ENCODE measurements at regions not wholly inside any gene's neighbourhood (a gene's known extent, or its start where the extent isn't known, plus 50 kb on each side); places are given as distances from the start of the nearest gene placed in this dataset.

DNA sequence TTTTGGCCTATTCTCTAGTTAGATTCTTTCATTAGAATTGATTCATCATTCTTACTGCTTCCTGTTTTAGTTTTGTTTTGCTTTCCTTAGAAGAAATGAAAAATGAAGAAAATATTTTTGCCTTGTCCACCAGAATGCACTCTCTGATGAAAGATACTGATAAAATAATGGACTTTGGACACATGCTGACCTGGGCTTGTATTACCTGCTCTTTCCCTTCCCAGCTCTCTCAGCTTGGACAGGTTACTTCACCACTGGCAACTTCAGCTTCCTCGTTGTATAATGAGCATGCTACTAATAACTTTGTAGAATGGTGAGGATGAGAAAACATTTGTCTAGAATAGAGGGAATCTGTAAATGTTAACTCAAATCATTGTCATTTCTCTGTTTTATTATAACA, 1468.1 kb upstream of the WWC1 start:
- WGBS, 2 experiments = no CpG with 5 or more reads among the region's 1 CpG
- Histone ChIP-seq H3K27ac (ENCODE audit: insufficient read depth, low read depth, low read length, poor library complexity, severe bottlenecking) (no peak overlapping the region), H3K4me1 (ENCODE audit: control insufficient read depth, insufficient read depth, low read length) (no peaks in the 10 kb centered on the region), H3K4me3 (ENCODE audit: insufficient read depth, low read depth, low read length) (no peak overlapping the region), H3K27me3 (ENCODE audit: control insufficient read depth, insufficient read depth, low read length, poor library complexity, severe bottlenecking) (no peaks in the 10 kb centered on the region), H3K9me3 (ENCODE audit: control insufficient read depth, low read length) (no peaks in the 10 kb centered on the region), H3K36me3 (ENCODE audit: control insufficient read depth, insufficient read depth, low read length) (no peaks in the 10 kb centered on the region)

DNA sequence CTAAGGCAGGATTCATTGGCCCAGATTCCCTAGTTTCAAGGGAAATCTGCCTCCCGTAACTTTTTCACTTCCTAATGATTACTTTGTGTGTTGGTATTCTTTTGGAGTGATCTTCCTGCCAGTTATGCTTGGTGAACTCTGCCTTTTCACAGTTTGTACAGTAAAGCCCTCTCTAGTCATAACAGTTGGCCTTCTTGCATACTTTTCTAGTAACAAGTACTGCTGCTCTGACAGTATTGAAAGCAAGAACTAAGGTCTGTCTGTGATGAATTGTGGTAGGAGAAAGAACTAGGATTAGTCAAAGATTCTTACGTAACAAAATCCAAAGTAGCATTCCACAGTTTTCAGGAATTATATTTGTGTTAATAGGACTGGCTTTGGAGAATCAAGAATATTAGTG, 1457.2 kb upstream of the WWC1 start:
- Histone ChIP-seq H3K36me3 (ENCODE audit: control insufficient read depth, insufficient read depth, low read length) (no peaks in the 10 kb centered on the region), H3K27me3 (ENCODE audit: control insufficient read depth, insufficient read depth, low read length, poor library complexity, severe bottlenecking) (no peaks in the 10 kb centered on the region), H3K4me3 (ENCODE audit: insufficient read depth, low read depth, low read length) (no peak overlapping the region), H3K9me3 (ENCODE audit: control insufficient read depth, low read length) (no peaks in the 10 kb centered on the region), H3K4me1 (ENCODE audit: control insufficient read depth, insufficient read depth, low read length) (no peaks in the 10 kb centered on the region), H3K27ac (ENCODE audit: insufficient read depth, low read depth, low read length, poor library complexity, severe bottlenecking) (no peak overlapping the region)
- 98 to 100% methylated on average over 2 of the region's 2 CpGs for WGBS, 2 experiments

- 87 to 90% methylated on average over 4 of the region's 4 CpGs for WGBS, 2 experiments
- Histone ChIP-seq H3K4me3 (ENCODE audit: insufficient read depth, low read depth, low read length) (no peak overlapping the region), H3K27ac (ENCODE audit: insufficient read depth, low read depth, low read length, poor library complexity, severe bottlenecking) (no peak overlapping the region), H3K36me3 (ENCODE audit: control insufficient read depth, insufficient read depth, low read length) (no peaks in the 10 kb centered on the region), H3K27me3 (ENCODE audit: control insufficient read depth, insufficient read depth, low read length, poor library complexity, severe bottlenecking) (no peaks in the 10 kb centered on the region), H3K4me1 (ENCODE audit: control insufficient read depth, insufficient read depth, low read length) (no peaks in the 10 kb centered on the region), H3K9me3 (ENCODE audit: control insufficient read depth, low read length) (no peaks in the 10 kb centered on the region)
These were observed 1446.4 kb upstream of the WWC1 start for GRCh38 chr5:166845044-166845443.

DNA sequence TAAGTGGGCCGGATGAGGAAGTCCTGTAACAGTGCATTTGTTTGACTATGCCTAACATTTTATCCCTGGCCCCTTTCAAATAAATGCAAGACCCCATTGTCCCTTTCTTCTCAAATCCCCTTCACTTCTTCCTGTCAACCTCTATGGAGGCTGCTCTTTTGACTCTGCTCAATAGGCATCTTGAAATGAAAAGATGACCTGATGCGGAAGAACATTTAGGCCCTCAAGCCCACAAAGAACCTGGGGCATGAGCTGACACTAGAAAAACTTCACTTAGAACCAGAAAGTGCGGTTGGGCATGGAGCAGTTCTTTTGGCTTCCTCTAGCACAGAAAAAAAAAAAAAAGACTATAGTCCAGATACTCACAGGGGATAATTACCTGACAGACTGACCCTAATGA, 1434.7 kb upstream of the WWC1 start:
- H3K4me3 ChIP-seq (ENCODE audit: insufficient read depth, low read depth, low read length) = no peak overlapping the region
- 49 to 51% methylated on average over 3 of the region's 3 CpGs for WGBS, 2 experiments
- no peak overlapping the region for H3K27ac ChIP-seq (ENCODE audit: insufficient read depth, low read depth, low read length, poor library complexity, severe bottlenecking)
- H3K9me3 ChIP-seq (ENCODE audit: control insufficient read depth, low read length) = no peaks in the 10 kb centered on the region
- no peaks in the 10 kb centered on the region for H3K36me3 ChIP-seq (ENCODE audit: control insufficient read depth, insufficient read depth, low read length)
- peaks cover 13% of the 10 kb centered on the region for H3K4me1 ChIP-seq (ENCODE audit: control insufficient read depth, insufficient read depth, low read length)
- H3K27me3 ChIP-seq (ENCODE audit: control insufficient read depth, insufficient read depth, low read length, poor library complexity, severe bottlenecking) = no peaks in the 10 kb centered on the region

DNA sequence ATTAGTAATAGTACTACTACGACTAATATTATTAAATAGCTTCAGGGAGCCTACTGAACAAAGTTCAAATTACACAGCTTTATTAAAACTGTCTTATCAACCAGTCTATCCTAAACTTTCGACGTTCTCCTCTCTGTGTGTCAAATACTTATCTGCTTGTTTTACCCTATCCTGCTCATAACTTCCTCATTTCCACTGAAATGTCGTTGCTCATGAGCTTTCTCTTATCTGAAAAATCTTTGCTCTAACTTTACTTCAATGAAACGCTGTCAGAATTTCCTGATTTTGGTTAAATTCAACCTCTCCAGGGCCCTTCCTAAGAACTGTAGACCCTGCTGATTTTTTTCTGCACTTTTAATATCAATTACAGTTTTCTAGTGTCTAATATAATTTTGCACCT, 1431.0 kb upstream of the WWC1 start:
- Histone ChIP-seq H3K27me3 (ENCODE audit: control insufficient read depth, insufficient read depth, low read length, poor library complexity, severe bottlenecking) (no peaks in the 10 kb centered on the region), H3K27ac (ENCODE audit: insufficient read depth, low read depth, low read length, poor library complexity, severe bottlenecking) (no peak overlapping the region), H3K36me3 (ENCODE audit: control insufficient read depth, insufficient read depth, low read length) (no peaks in the 10 kb centered on the region), H3K4me3 (ENCODE audit: insufficient read depth, low read depth, low read length) (no peak overlapping the region), H3K9me3 (ENCODE audit: control insufficient read depth, low read length) (no peaks in the 10 kb centered on the region), H3K4me1 (ENCODE audit: control insufficient read depth, insufficient read depth, low read length) (peaks cover 19% of the 10 kb centered on the region)
- WGBS, 2 experiments = 94 to 95% methylated on average over 5 of the region's 5 CpGs

GRCh38 chr5:166862581-166862980, 1428.9 kb upstream of the WWC1 start:
- WGBS, 2 experiments = 81 to 96% methylated on average over 4 to 5 of the region's 5 CpGs
- Histone ChIP-seq H3K27ac (ENCODE audit: insufficient read depth, low read depth, low read length, poor library complexity, severe bottlenecking) (no peak overlapping the region), H3K4me3 (ENCODE audit: insufficient read depth, low read depth, low read length) (no peak overlapping the region), H3K27me3 (ENCODE audit: control insufficient read depth, insufficient read depth, low read length, poor library complexity, severe bottlenecking) (no peaks in the 10 kb centered on the region), H3K36me3 (ENCODE audit: control insufficient read depth, insufficient read depth, low read length) (no peaks in the 10 kb centered on the region), H3K4me1 (ENCODE audit: control insufficient read depth, insufficient read depth, low read length) (peaks cover 11% of the 10 kb centered on the region), H3K9me3 (ENCODE audit: control insufficient read depth, low read length) (no peaks in the 10 kb centered on the region)

DNA sequence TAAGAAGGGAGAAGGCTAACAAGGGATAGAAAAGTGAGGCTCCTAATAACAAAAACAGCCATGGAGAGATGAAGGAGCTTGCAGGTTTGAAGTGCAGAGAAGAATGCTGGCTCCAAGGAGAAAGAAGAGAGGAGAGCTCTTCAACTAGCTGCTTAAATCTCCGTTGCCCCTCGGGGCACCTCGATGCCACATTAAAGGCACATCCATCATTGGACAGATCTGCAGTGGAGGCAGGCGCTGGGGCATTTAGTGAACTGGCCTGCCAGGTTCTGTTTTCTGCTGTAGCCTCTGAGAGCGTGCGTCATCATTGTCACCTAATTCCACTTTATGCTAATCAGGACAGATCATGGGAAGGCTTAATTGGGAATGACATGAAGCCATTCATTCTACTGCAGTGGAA, 1426.2 kb upstream of the WWC1 start:
- Histone ChIP-seq H3K9me3 (ENCODE audit: control insufficient read depth, low read length) (no peaks in the 10 kb centered on the region), H3K4me1 (ENCODE audit: control insufficient read depth, insufficient read depth, low read length) (peaks cover 6% of the 10 kb centered on the region), H3K36me3 (ENCODE audit: control insufficient read depth, insufficient read depth, low read length) (no peaks in the 10 kb centered on the region), H3K27ac (ENCODE audit: insufficient read depth, low read depth, low read length, poor library complexity, severe bottlenecking) (no peak overlapping the region), H3K4me3 (ENCODE audit: insufficient read depth, low read depth, low read length) (no peak overlapping the region), H3K27me3 (ENCODE audit: control insufficient read depth, insufficient read depth, low read length, poor library complexity, severe bottlenecking) (no peaks in the 10 kb centered on the region)
- whole genome bisulfite sequencing, 2 experiments = 89 to 92% methylated on average over 6 of the region's 6 CpGs

DNA sequence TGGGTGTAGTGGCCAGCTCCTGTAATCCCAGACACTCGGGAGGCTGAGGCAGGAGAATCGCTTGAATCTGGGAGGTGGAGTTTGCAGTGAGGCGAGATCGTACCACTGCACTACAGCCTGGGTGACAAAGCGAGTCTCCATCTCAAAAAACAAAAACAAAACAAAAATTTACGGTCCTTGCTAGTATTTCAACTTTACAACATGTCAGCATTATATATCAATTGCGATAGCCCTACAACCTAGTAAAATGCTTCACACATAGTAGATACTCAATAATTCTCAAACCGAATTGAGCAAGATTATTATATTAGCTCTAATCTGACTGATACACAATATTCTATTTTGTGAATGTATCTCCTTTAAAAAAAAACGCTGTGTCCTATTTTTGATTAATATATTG, 1411.0 kb upstream of the WWC1 start:
- Histone ChIP-seq H3K4me1 (ENCODE audit: control insufficient read depth, insufficient read depth, low read length) (no peaks in the 10 kb centered on the region), H3K36me3 (ENCODE audit: control insufficient read depth, insufficient read depth, low read length) (no peaks in the 10 kb centered on the region), H3K9me3 (ENCODE audit: control insufficient read depth, low read length) (no peaks in the 10 kb centered on the region), H3K27me3 (ENCODE audit: control insufficient read depth, insufficient read depth, low read length, poor library complexity, severe bottlenecking) (no peaks in the 10 kb centered on the region), H3K4me3 (ENCODE audit: insufficient read depth, low read depth, low read length) (no peak overlapping the region), H3K27ac (ENCODE audit: insufficient read depth, low read depth, low read length, poor library complexity, severe bottlenecking) (no peak overlapping the region)
- 94% methylated on average over 6 to 7 of the region's 9 CpGs for WGBS, 2 experiments

DNA sequence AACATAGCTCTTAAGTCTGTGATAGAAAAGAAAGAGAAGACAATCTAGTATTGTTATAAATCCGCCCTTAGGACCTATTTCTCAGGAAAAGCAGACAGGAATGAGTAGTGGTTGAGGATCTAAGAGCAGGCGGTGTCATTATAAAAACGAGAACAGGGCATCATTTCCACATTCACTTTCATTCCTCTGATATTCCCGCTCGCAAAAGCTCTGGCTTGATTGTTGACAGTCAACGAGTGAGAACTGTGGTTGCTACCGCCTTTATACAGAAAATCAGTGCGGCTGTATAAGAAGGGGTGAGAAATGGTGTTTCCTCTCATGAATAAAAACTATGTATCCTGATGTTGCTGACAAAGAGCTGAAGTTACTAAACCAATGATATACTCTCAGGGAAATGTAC, 1409.6 kb upstream of the WWC1 start:
- H3K4me3 ChIP-seq (ENCODE audit: insufficient read depth, low read depth, low read length) = no peak overlapping the region
- H3K27me3 ChIP-seq (ENCODE audit: control insufficient read depth, insufficient read depth, low read length, poor library complexity, severe bottlenecking) = no peaks in the 10 kb centered on the region
- WGBS, 2 experiments = 76 to 77% methylated on average over 8 of the region's 8 CpGs
- H3K9me3 ChIP-seq (ENCODE audit: control insufficient read depth, low read length) = no peaks in the 10 kb centered on the region
- no peak overlapping the region for H3K27ac ChIP-seq (ENCODE audit: insufficient read depth, low read depth, low read length, poor library complexity, severe bottlenecking)
- no peaks in the 10 kb centered on the region for H3K4me1 ChIP-seq (ENCODE audit: control insufficient read depth, insufficient read depth, low read length)
- no peaks in the 10 kb centered on the region for H3K36me3 ChIP-seq (ENCODE audit: control insufficient read depth, insufficient read depth, low read length)

- 70% methylated on average over 2 to 4 of the region's 4 CpGs for WGBS, 2 experiments
- Histone ChIP-seq H3K4me1 (ENCODE audit: control insufficient read depth, insufficient read depth, low read length) (no peaks in the 10 kb centered on the region), H3K27me3 (ENCODE audit: control insufficient read depth, insufficient read depth, low read length, poor library complexity, severe bottlenecking) (no peaks in the 10 kb centered on the region), H3K27ac (ENCODE audit: insufficient read depth, low read depth, low read length, poor library complexity, severe bottlenecking) (no peak overlapping the region), H3K36me3 (ENCODE audit: control insufficient read depth, insufficient read depth, low read length) (no peaks in the 10 kb centered on the region), H3K9me3 (ENCODE audit: control insufficient read depth, low read length) (no peaks in the 10 kb centered on the region), H3K4me3 (ENCODE audit: insufficient read depth, low read depth, low read length) (no peak overlapping the region)
These were observed 1408.4 kb upstream of the WWC1 start for GRCh38 chr5:166883016-166883415.

DNA sequence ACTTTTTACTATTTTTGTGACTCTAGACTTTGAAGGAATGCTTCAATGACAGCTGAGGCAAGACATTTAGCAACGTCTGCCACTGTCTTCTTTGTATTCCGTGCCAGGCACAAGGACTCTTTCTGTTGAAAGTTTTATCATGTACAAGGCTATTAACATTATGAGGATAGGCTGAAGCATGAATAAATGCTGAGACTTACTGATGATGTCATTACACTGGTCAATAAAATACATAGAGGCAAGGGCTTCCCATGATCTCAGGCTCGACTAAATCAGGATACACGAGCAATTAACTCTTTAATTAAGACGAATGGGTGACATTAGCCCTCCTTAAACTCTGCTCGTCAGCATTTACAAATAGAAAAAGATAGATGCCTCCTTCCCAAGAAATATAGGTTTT, 1393.3 kb upstream of the WWC1 start:
- no peaks in the 10 kb centered on the region for H3K9me3 ChIP-seq (ENCODE audit: control insufficient read depth, low read length)
- 89 to 93% methylated on average over 6 of the region's 6 CpGs for WGBS, 2 experiments
- H3K27ac ChIP-seq (ENCODE audit: insufficient read depth, low read depth, low read length, poor library complexity, severe bottlenecking) = no peak overlapping the region
- H3K4me1 ChIP-seq (ENCODE audit: control insufficient read depth, insufficient read depth, low read length) = no peaks in the 10 kb centered on the region
- no peaks in the 10 kb centered on the region for H3K36me3 ChIP-seq (ENCODE audit: control insufficient read depth, insufficient read depth, low read length)
- no peak overlapping the region for H3K4me3 ChIP-seq (ENCODE audit: insufficient read depth, low read depth, low read length)
- no peaks in the 10 kb centered on the region for H3K27me3 ChIP-seq (ENCODE audit: control insufficient read depth, insufficient read depth, low read length, poor library complexity, severe bottlenecking)

Data from ectodermal cell (in vitro differentiated cells).